OCI-LY3 (cell line): ENCODE measurements at regions not wholly inside any gene's neighbourhood (a gene's known extent, or its start where the extent isn't known, plus 50 kb on each side); places are given as distances from the start of the nearest gene placed in this dataset.

Experiments
- H2AFZ ChIP-seq: fragments of 200-600, 300-600 bp; shearing (Covaris generic); 2 replicates; pipeline ENCODE4 v1.6.0; 2014; ENCODE audit warnings: antibody characterized with exemption, low read depth, low read length
- H3K27ac ChIP-seq: fragments of 200-600, 300-600 bp; sonication (generic); 2 replicates; pipeline ENCODE4 v1.5.1; 2014; ENCODE audit warnings: mild to moderate bottlenecking, low read length, moderate library complexity, mixed read lengths
- H3K27me3 ChIP-seq: fragments of 200-600, 300-600 bp; sonication (generic); 2 replicates; pipeline ENCODE4 v1.6.1; 2014; ENCODE audit warnings: low read depth, low read length, mixed read lengths
- H3K36me3 ChIP-seq: fragments of 200-600, 300-600 bp; sonication (generic); replicated peaks from 2 replicates; pipeline ENCODE3; 2014; ENCODE audit warnings: low read depth, low read length, mixed read lengths
- H3K4me1 ChIP-seq: fragments of 300-600, 200-600 bp; sonication (generic); 2 replicates; pipeline ENCODE4 v1.6.1; 2014; ENCODE audit warnings: low read length, mixed read lengths
- H3K4me2 ChIP-seq: fragments of 200-600, 300-600 bp; sonication (generic); 2 replicates; pipeline ENCODE4 v1.6.1; 2014; ENCODE audit warnings: low read length, mixed read lengths
- H3K4me3 ChIP-seq: fragments of 300-600, 200-600 bp; sonication (generic); 2 replicates; pipeline ENCODE4 v1.5.1; 2014; ENCODE audit warnings: antibody characterized with exemption, mild to moderate bottlenecking, low read length, moderate library complexity
- H3K79me2 ChIP-seq: fragments of 300-600, 200-600 bp; shearing (Covaris generic); 2 replicates; pipeline ENCODE4 v1.6.1; 2014; ENCODE audit warnings: mild to moderate bottlenecking, low read length, mixed read lengths
- H3K9ac ChIP-seq: fragments of 300-600, 200-600 bp; shearing (Covaris generic); 2 replicates; pipeline ENCODE4 v1.6.0; 2014; ENCODE audit warnings: mild to moderate bottlenecking, low read length, moderate library complexity
- H3K9me3 ChIP-seq: fragments of 200-600, 300-600 bp; shearing (Covaris generic); 2 replicates; pipeline ENCODE4 v1.6.1; 2014; ENCODE audit warnings: low read length, mixed read lengths; ENCODE audit not compliant: insufficient read depth
- H4K20me1 ChIP-seq: fragments of 200-600, 300-600 bp; sonication (generic); 2 replicates; pipeline ENCODE4 v1.6.1; 2016; ENCODE audit warnings: low read length, mixed read lengths; ENCODE audit not compliant: insufficient read depth
- EZH2phosphoT487 ChIP-seq: fragments of 200-600 bp; shearing (Covaris generic); IDR thresholded peaks from 2 replicates; pipeline ENCODE4 v1.6.1; 2018; ENCODE audit warnings: antibody characterized with exemption, mixed run types, low read depth
- TF ChIP-seq, protein P1 (sequence below): fragments of 200-600, 300-600 bp; sonication (generic); IDR thresholded peaks from 2 replicates; pipeline ENCODE4 v1.5.1; 2014; ENCODE audit warnings: antibody characterized with exemption, low read length, low read depth

GRCh38 chr18:60847517-60847916 is 474.9 kb upstream of the MC4R start:
- no peaks in the 10 kb centered on the region for H3K4me1 ChIP-seq
- no peaks in the 10 kb centered on the region for H4K20me1 ChIP-seq
- no peaks in the 10 kb centered on the region for H3K36me3 ChIP-seq
- H3K4me3 ChIP-seq = no peak overlapping the region
- H3K27ac ChIP-seq = no peak overlapping the region
- no peaks in the 10 kb centered on the region for H3K27me3 ChIP-seq
- H3K79me2 ChIP-seq = no peaks in the 10 kb centered on the region
- H3K9ac ChIP-seq = no peak overlapping the region
- TF ChIP-seq, protein P1, sequence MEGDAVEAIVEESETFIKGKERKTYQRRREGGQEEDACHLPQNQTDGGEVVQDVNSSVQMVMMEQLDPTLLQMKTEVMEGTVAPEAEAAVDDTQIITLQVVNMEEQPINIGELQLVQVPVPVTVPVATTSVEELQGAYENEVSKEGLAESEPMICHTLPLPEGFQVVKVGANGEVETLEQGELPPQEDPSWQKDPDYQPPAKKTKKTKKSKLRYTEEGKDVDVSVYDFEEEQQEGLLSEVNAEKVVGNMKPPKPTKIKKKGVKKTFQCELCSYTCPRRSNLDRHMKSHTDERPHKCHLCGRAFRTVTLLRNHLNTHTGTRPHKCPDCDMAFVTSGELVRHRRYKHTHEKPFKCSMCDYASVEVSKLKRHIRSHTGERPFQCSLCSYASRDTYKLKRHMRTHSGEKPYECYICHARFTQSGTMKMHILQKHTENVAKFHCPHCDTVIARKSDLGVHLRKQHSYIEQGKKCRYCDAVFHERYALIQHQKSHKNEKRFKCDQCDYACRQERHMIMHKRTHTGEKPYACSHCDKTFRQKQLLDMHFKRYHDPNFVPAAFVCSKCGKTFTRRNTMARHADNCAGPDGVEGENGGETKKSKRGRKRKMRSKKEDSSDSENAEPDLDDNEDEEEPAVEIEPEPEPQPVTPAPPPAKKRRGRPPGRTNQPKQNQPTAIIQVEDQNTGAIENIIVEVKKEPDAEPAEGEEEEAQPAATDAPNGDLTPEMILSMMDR = no peak
- no peak for TF ChIP-seq EZH2phosphoT487
- H2AFZ ChIP-seq = no peak overlapping the region
- no peak overlapping the region for H3K4me2 ChIP-seq
- no peaks in the 10 kb centered on the region for H3K9me3 ChIP-seq

GRCh38 chr18:60861575-60861974 is 471.7 kb upstream of the CDH20 start:
- H2AFZ ChIP-seq = no peak overlapping the region
- no peaks in the 10 kb centered on the region for H4K20me1 ChIP-seq
- H3K27ac ChIP-seq = no peak overlapping the region
- H3K36me3 ChIP-seq = no peaks in the 10 kb centered on the region
- H3K9me3 ChIP-seq = no peaks in the 10 kb centered on the region
- no peaks in the 10 kb centered on the region for H3K27me3 ChIP-seq
- no peak for TF ChIP-seq EZH2phosphoT487
- TF ChIP-seq, protein P1 = no peak
- no peak overlapping the region for H3K4me3 ChIP-seq
- no peak overlapping the region for H3K9ac ChIP-seq
- no peak overlapping the region for H3K4me2 ChIP-seq
- H3K79me2 ChIP-seq = no peaks in the 10 kb centered on the region
- peaks cover 8% of the 10 kb centered on the region for H3K4me1 ChIP-seq

DNA sequence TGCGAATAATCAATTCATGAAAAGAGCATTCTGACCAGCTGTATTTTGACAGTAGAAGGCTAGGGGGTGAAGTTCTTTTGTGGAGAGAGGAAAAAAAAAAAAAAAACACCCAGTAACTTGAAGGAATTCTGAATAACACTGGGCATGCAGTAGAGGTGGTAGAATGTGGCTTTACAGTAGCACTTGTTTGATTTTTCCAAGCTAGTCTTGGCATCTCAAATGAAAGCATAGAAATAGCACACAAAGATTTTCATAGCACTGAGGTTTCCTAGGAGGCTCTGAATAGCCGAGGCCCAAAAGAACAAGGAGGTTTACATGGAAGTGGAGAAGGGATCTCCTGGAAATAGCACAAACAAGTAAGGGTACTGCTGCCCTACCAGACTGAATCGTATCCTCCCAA is 470.2 kb upstream of the CDH20 start:
- Histone ChIP-seq H3K27ac (no peak overlapping the region), H4K20me1 (no peaks in the 10 kb centered on the region), H3K9me3 (no peaks in the 10 kb centered on the region), H3K27me3 (no peaks in the 10 kb centered on the region), H3K4me3 (no peak overlapping the region), H3K4me2 (no peak overlapping the region), H3K4me1 (peaks cover 8% of the 10 kb centered on the region), H2AFZ (no peak overlapping the region), H3K79me2 (no peaks in the 10 kb centered on the region), H3K9ac (no peak overlapping the region), H3K36me3 (no peaks in the 10 kb centered on the region)
- no peak for TF ChIP-seq EZH2phosphoT487
- TF ChIP-seq, protein P1 = no peak

DNA sequence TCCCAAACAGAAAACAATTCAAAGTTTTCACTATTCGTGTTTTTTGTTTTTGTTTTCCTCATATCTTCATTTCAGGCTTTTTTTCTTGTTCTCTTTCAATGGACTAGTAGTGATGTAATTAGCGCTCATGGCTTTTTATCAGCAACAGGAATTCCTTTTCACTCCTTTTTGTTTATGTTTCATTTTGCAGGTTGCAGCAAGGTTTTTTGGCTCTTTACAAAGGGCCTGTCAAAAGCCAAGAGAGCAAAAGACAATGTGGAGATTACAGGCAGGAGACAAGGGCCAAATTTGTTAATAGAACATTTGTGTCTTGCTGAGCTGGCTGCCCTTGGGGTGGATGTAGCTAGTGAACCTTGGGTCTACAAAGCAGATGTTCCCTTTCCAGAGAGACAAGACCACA is 467.4 kb upstream of the CDH20 start:
- H3K9ac ChIP-seq = no peak overlapping the region
- H3K79me2 ChIP-seq = no peaks in the 10 kb centered on the region
- H3K4me2 ChIP-seq = no peak overlapping the region
- TF ChIP-seq EZH2phosphoT487 = no peak
- TF ChIP-seq, protein P1 = no peak
- H3K9me3 ChIP-seq = no peaks in the 10 kb centered on the region
- no peaks in the 10 kb centered on the region for H3K36me3 ChIP-seq
- H4K20me1 ChIP-seq = no peaks in the 10 kb centered on the region
- H3K27me3 ChIP-seq = 0 out of 2 replicates have a peak, but pooled peaks cover 5% of the 10 kb centered on the region
- no peak overlapping the region for H3K27ac ChIP-seq
- peaks cover 8% of the 10 kb centered on the region for H3K4me1 ChIP-seq
- no peak overlapping the region for H3K4me3 ChIP-seq
- H2AFZ ChIP-seq = no peak overlapping the region
